HCT116 (cell line): ENCODE measurements at regions not wholly inside any gene's neighbourhood (a gene's known extent, or its start where the extent isn't known, plus 50 kb on each side); places are given as distances from the start of the nearest gene placed in this dataset.

Experiments
- CEBPB ChIP-seq: IDR thresholded peaks from 2 replicates; pipeline ENCODE4 v1.6.1; 2012; ENCODE audit warnings: low read depth
- EGR1 ChIP-seq: IDR thresholded peaks from 2 replicates; pipeline ENCODE4 v1.6.1; 2012; ENCODE audit warnings: low read depth
- EZH2 ChIP-seq: fragments of 200-600 bp; sonication (generic); IDR thresholded peaks from 2 replicates; pipeline ENCODE4 v1.6.1; 2017; ENCODE audit warnings: antibody characterized with exemption, mixed run types
- EZH2phosphoT487 ChIP-seq: fragments of 200-600 bp; IDR thresholded peaks from 2 replicates; pipeline ENCODE4 v1.6.1; 2018; ENCODE audit warnings: antibody characterized with exemption, borderline replicate concordance
- FOSL1 ChIP-seq: IDR thresholded peaks from 2 replicates; pipeline ENCODE4 v1.6.1; 2012; ENCODE audit warnings: low read depth
- JUND ChIP-seq: IDR thresholded peaks from 2 replicates; pipeline ENCODE4 v1.6.1; 2012
- POLR2A ChIP-seq: IDR thresholded peaks from 2 replicates; pipeline ENCODE4 v1.7.0; 2011; ENCODE audit warnings: borderline replicate concordance; ENCODE audit not compliant: insufficient read depth, insufficient read length; ENCODE audit errors: extremely low read depth
- POLR2AphosphoS5 ChIP-seq: IDR thresholded peaks from 2 replicates; pipeline ENCODE4 v1.6.1; 2011; ENCODE audit warnings: mild to moderate bottlenecking, low read depth, low read length, moderate library complexity
- SRF ChIP-seq: IDR thresholded peaks from 2 replicates; pipeline ENCODE4 v1.6.1; 2012; ENCODE audit warnings: low read depth
- YY1 ChIP-seq: IDR thresholded peaks from 2 replicates; pipeline ENCODE4 v1.6.1; 2011; ENCODE audit warnings: low read length, low read depth, moderate library complexity, mild to moderate bottlenecking; ENCODE audit not compliant: insufficient replicate concordance; ENCODE audit errors: extremely low read depth
- TF ChIP-seq, protein P1 (sequence below), 3 experiments: fragments of 200-600 bp in 1 of 3; sonication (generic) in 1 of 3; IDR thresholded peaks in 2 of 3; conservative IDR thresholded peaks in 1 of 3; 2 replicates each; pipeline ENCODE4 v1.5.1; 2012 to 2017; ENCODE audit warnings: low read depth in 2 of 3, low read length in 2 of 3, antibody characterized with exemption in 1 of 3, borderline replicate concordance in 1 of 3, control low read depth in 1 of 3, mild to moderate bottlenecking in 1 of 3, mixed read lengths in 1 of 3, mixed run types in 1 of 3, moderate library complexity in 1 of 3; ENCODE audit not compliant: insufficient read depth in 1 of 3
- TF ChIP-seq, protein P2 (sequence below): IDR thresholded peaks from 2 replicates; pipeline ENCODE4 v1.6.1; 2012

DNA sequence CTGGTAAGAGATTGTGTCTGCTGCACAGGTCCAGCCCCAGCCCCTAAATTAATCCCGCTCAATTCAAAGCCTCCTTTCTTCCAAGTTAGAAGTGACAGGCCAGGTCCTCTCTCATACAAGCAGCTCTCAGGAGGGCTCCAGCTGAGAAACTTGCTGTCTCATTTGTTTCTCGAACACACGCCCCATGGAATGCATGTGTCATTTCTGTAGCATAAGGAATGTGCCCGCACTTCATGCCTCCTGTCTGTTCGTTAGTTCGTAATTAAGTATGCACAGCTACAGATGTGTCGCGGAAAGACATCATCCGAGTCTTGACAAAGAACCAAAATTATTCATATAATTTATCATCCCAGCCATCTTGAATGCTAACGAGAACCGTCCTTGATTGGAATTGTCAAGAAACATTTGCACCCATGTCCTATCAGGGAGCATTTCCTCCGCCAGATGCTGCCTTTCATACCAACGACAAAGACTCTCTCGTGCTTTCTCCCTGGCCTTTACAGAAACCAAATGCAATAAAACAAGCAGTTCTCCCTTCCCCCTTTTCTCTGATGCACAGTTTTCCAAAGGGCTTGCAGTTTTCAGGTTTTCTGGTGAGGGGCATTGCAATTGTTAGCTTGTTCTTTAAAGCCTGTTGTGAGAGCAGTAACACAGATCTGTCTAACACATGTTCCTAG is 133.5 kb downstream of the UQCRFS1 start:
- TF ChIP-seq, protein P1, sequence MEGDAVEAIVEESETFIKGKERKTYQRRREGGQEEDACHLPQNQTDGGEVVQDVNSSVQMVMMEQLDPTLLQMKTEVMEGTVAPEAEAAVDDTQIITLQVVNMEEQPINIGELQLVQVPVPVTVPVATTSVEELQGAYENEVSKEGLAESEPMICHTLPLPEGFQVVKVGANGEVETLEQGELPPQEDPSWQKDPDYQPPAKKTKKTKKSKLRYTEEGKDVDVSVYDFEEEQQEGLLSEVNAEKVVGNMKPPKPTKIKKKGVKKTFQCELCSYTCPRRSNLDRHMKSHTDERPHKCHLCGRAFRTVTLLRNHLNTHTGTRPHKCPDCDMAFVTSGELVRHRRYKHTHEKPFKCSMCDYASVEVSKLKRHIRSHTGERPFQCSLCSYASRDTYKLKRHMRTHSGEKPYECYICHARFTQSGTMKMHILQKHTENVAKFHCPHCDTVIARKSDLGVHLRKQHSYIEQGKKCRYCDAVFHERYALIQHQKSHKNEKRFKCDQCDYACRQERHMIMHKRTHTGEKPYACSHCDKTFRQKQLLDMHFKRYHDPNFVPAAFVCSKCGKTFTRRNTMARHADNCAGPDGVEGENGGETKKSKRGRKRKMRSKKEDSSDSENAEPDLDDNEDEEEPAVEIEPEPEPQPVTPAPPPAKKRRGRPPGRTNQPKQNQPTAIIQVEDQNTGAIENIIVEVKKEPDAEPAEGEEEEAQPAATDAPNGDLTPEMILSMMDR (IDR thresholded peaks at IDR 0.05 in 2 of 3, conservative IDR thresholded peaks at IDR 0.05 in 1 of 3; ENCODE audit: borderline replicate concordance in 1 of 3, insufficient read depth in 1 of 3, low read depth in 2 of 3, low read length in 2 of 3): no peak
- TF ChIP-seq YY1: no peak
- no peak for TF ChIP-seq POLR2AphosphoS5
- TF ChIP-seq POLR2A: no peak
- TF ChIP-seq SRF: no peak
- TF ChIP-seq EZH2: no peak
- TF ChIP-seq JUND: no peak
- TF ChIP-seq, protein P2, sequence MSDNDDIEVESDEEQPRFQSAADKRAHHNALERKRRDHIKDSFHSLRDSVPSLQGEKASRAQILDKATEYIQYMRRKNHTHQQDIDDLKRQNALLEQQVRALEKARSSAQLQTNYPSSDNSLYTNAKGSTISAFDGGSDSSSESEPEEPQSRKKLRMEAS: no peak
- TF ChIP-seq EGR1: no peak
- no peak for TF ChIP-seq CEBPB
- no peak for TF ChIP-seq FOSL1
- TF ChIP-seq EZH2phosphoT487: no peak
